ENCODE measurements at regions not wholly inside any gene's neighbourhood (a gene's known extent, or its start where the extent isn't known, plus 50 kb on each side); places are given as distances from the start of the nearest gene placed in this dataset.
"Not testable (repeated sequence)": the region's sequence is repeated elsewhere in the genome, so short reads cannot be mapped to it uniquely, and the experiment has no call there.

GRCh38 chr2:95682889-95683517 is 91.2 kb downstream of the TRIM43 start:
- TF ChIP-seq, protein P1, sequence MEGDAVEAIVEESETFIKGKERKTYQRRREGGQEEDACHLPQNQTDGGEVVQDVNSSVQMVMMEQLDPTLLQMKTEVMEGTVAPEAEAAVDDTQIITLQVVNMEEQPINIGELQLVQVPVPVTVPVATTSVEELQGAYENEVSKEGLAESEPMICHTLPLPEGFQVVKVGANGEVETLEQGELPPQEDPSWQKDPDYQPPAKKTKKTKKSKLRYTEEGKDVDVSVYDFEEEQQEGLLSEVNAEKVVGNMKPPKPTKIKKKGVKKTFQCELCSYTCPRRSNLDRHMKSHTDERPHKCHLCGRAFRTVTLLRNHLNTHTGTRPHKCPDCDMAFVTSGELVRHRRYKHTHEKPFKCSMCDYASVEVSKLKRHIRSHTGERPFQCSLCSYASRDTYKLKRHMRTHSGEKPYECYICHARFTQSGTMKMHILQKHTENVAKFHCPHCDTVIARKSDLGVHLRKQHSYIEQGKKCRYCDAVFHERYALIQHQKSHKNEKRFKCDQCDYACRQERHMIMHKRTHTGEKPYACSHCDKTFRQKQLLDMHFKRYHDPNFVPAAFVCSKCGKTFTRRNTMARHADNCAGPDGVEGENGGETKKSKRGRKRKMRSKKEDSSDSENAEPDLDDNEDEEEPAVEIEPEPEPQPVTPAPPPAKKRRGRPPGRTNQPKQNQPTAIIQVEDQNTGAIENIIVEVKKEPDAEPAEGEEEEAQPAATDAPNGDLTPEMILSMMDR (IDR thresholded peaks at IDR 0.05 in 2 of 3, conservative IDR thresholded peaks at IDR 0.05 in 1 of 3; ENCODE audit: borderline replicate concordance in 1 of 3, insufficient read depth in 1 of 3, low read depth in 2 of 3, low read length in 2 of 3): not testable (repeated sequence)
- TF ChIP-seq CEBPB (IDR thresholded peaks at IDR 0.05; ENCODE audit: low read depth); POLR2AphosphoS5 (IDR thresholded peaks at IDR 0.05; ENCODE audit: low read depth, low read length); POLR2A (IDR thresholded peaks at IDR 0.05; ENCODE audit: borderline replicate concordance, extremely low read depth, insufficient read depth, insufficient read length): not testable (repeated sequence)

Measured in HCT116 (cell line).